GM23338 (cell line): ENCODE measurements at regions not wholly inside any gene's neighbourhood (a gene's known extent, or its start where the extent isn't known, plus 50 kb on each side); places are given as distances from the start of the nearest gene placed in this dataset.

ENCODE experiments used
- CTCF ChIP-seq, 2 experiments: fragments of 200-600 bp in 1 of 2; sonication (generic) in 1 of 2; conservative IDR thresholded peaks; 2 replicates each; pipeline versions ENCODE4 v1.5.1 to v1.6.1; 2016 to 2017; ENCODE audit warnings: antibody characterized with exemption in 2 of 2, low read depth in 2 of 2, mild to moderate bottlenecking in 2 of 2, moderate library complexity in 1 of 2
- EZH2 ChIP-seq: fragments of 200-600 bp; sonication (generic); IDR thresholded peaks from one replicate; pipeline ENCODE4 v1.8.0; 2017; ENCODE audit warnings: antibody characterized with exemption, mild to moderate bottlenecking, low read depth; ENCODE audit not compliant: unreplicated experiment
- JUNB ChIP-seq: IDR thresholded peaks from one replicate; pipeline ENCODE4 v1.6.1; 2016; ENCODE audit warnings: antibody characterized with exemption; ENCODE audit not compliant: unreplicated experiment
- POLR2AphosphoS5 ChIP-seq: IDR thresholded peaks from 2 replicates; pipeline ENCODE4 v1.6.1; 2016; ENCODE audit warnings: antibody characterized with exemption, low read depth

GRCh38 chrX:82973646-82974045 is 534.4 kb upstream of the POU3F4 start:
- TF ChIP-seq POLR2AphosphoS5, result no peak
- no peak for TF ChIP-seq CTCF (conservative IDR thresholded peaks at IDR 0.05; ENCODE audit: low read depth in 2 of 2)
- no peak for TF ChIP-seq EZH2
- TF ChIP-seq JUNB, result no peak
